Skeletal muscle cell (primary cell): ENCODE measurements at regions not wholly inside any gene's neighbourhood (a gene's known extent, or its start where the extent isn't known, plus 50 kb on each side); places are given as distances from the start of the nearest gene placed in this dataset.
"Not testable (repeated sequence)": the region's sequence is repeated elsewhere in the genome, so short reads cannot be mapped to it uniquely, and the experiment has no call there.

Experiments
- DNase-seq: peaks from one replicate; pipeline ENCODE4 v3.0.0-alpha.2; 2010; ENCODE audit warnings: low read depth
- H3K4me3 ChIP-seq: 2 replicates; pipeline ENCODE4 v1.5.1; 2011; ENCODE audit warnings: low read depth, mild to moderate bottlenecking, control low read depth, low read length, moderate library complexity

- DNase-seq, result no peak
- no peak overlapping the region for H3K4me3 ChIP-seq
Measured at GRCh38 chr4:66307641-66308438, 637.6 kb upstream of the EPHA5 start.

GRCh38 chr4:66300336-66300934, 630.1 kb upstream of the EPHA5 start:
- no peak overlapping the region for H3K4me3 ChIP-seq
- no peak for DNase-seq

GRCh38 chr4:66298569-66298968, 628.3 kb upstream of the EPHA5 start:
- no peak for DNase-seq
- no peak overlapping the region for H3K4me3 ChIP-seq

- no peak for DNase-seq
- no peak overlapping the region for H3K4me3 ChIP-seq
Measured at GRCh38 chr4:66297703-66298102, 627.4 kb upstream of the EPHA5 start.

GRCh38 chr4:66294638-66295037, 624.3 kb upstream of the EPHA5 start:
- DNase-seq, result no peak
- H3K4me3 ChIP-seq, result no peak overlapping the region

GRCh38 chr4:66284991-66285451, 614.7 kb upstream of the EPHA5 start:
- no peak overlapping the region for H3K4me3 ChIP-seq
- DNase-seq, result no peak

- no peak for DNase-seq
- no peak overlapping the region for H3K4me3 ChIP-seq
Measured at GRCh38 chr4:66279084-66279483, 608.8 kb upstream of the EPHA5 start.

GRCh38 chr4:66275411-66276038, 605.2 kb upstream of the EPHA5 start:
- H3K4me3 ChIP-seq, result no peak overlapping the region
- DNase-seq, result no peak

- no peak for DNase-seq
- no peak overlapping the region for H3K4me3 ChIP-seq
Measured at GRCh38 chr4:66273110-66273509, 602.8 kb upstream of the EPHA5 start.

GRCh38 chr4:66270356-66270755, 600.1 kb upstream of the EPHA5 start:
- not testable (repeated sequence) for H3K4me3 ChIP-seq, DNase-seq

- not testable (repeated sequence) for H3K4me3 ChIP-seq, DNase-seq
Measured at GRCh38 chr4:66266554-66266953, 596.3 kb upstream of the EPHA5 start.

GRCh38 chr4:66266035-66266434, 595.7 kb upstream of the EPHA5 start:
- DNase-seq, result no peak
- no peak overlapping the region for H3K4me3 ChIP-seq

GRCh38 chr4:66252291-66252690, 582.0 kb upstream of the EPHA5 start:
- H3K4me3 ChIP-seq, result no peak overlapping the region
- no peak for DNase-seq

GRCh38 chr4:66246643-66247042, 576.4 kb upstream of the EPHA5 start:
- no peak overlapping the region for H3K4me3 ChIP-seq
- no peak for DNase-seq

- no peak for DNase-seq
- no peak overlapping the region for H3K4me3 ChIP-seq
Measured at GRCh38 chr4:66235876-66236275, 565.6 kb upstream of the EPHA5 start.

GRCh38 chr4:66229885-66230284, 559.6 kb upstream of the EPHA5 start:
- H3K4me3 ChIP-seq, result no peak overlapping the region
- DNase-seq, result no peak

GRCh38 chr4:66225539-66225938, 555.2 kb upstream of the EPHA5 start:
- no peak overlapping the region for H3K4me3 ChIP-seq
- no peak for DNase-seq

- H3K4me3 ChIP-seq, result no peak overlapping the region
- DNase-seq, result no peak
Measured at GRCh38 chr4:66223068-66223703, 552.9 kb upstream of the EPHA5 start.

GRCh38 chr4:66219401-66219800, 549.1 kb upstream of the EPHA5 start:
- H3K4me3 ChIP-seq, result no peak overlapping the region
- DNase-seq, result no peak

GRCh38 chr4:66216252-66216651, 546.0 kb upstream of the EPHA5 start:
- no peak for DNase-seq
- no peak overlapping the region for H3K4me3 ChIP-seq
